HEK293 (cell line): ENCODE measurements at regions not wholly inside any gene's neighbourhood (a gene's known extent, or its start where the extent isn't known, plus 50 kb on each side); places are given as distances from the start of the nearest gene placed in this dataset.

Experiments used
- CTCF ChIA-PET: fragments of 350-600 bp; formaldehyde crosslinking; extraction: SDS; loops from one replicate; lab custom pipeline; 2021; ENCODE audit warnings: antibody characterized with exemption; lab: Yijun Ruan, JAX
- POLR2A ChIA-PET: fragments of 300-600 bp; formaldehyde crosslinking; extraction: SDS; loops from one replicate; lab custom pipeline; 2020; ENCODE audit warnings: antibody characterized with exemption, inconsistent platforms; lab: Yijun Ruan, JAX
- H3K27ac ChIP-seq: fragments of 200-500 bp; sonication (Bioruptor generic); 2 replicates; pipeline ENCODE4 v1.5.1; 2014; ENCODE audit warnings: low read depth, low read length, control low read depth, inconsistent platforms; ENCODE audit errors: extremely low read depth
- H3K36me3 ChIP-seq, 2 experiments: fragments of 200-500 bp in 1 of 2; sonication (Bioruptor generic) in 1 of 2; 1 replicate in 1 of 2; 2 replicates in 1 of 2; pipeline ENCODE4 v1.5.1; 2014 to 2017; ENCODE audit warnings: inconsistent platforms in 2 of 2, low read length in 2 of 2; ENCODE audit not compliant: control insufficient read depth in 2 of 2, insufficient read depth in 1 of 2
- H3K4me1 ChIP-seq: fragments of 200-500 bp; sonication (Bioruptor generic); 2 replicates; pipeline ENCODE4 v1.5.1; 2014; ENCODE audit warnings: mild to moderate bottlenecking, low read length, inconsistent platforms; ENCODE audit not compliant: control insufficient read depth, insufficient read depth
- H3K4me3 ChIP-seq: 2 replicates; pipeline ENCODE4 v1.5.1; 2011; ENCODE audit warnings: low read depth, mild to moderate bottlenecking, control low read depth, low read length, moderate library complexity
- H3K9me3 ChIP-seq: fragments of 200-500 bp; sonication (Bioruptor generic); 2 replicates; pipeline ENCODE4 v1.5.1; 2014; ENCODE audit warnings: low read depth, low read length, inconsistent platforms; ENCODE audit not compliant: control insufficient read depth, insufficient read depth
- BCL6B ChIP-seq: fragments of 450-650 bp; formaldehyde crosslinking; IDR thresholded peaks from 2 replicates; pipeline ENCODE4 v1.5.1; 2017; ENCODE audit warnings: missing biosample characterization, missing genetic modification characterization
- GLIS1 ChIP-seq: fragments of 450-650 bp; formaldehyde crosslinking; IDR thresholded peaks from 2 replicates; pipeline ENCODE4 v1.5.1; 2016; ENCODE audit warnings: missing biosample characterization, missing genetic modification characterization
- KLF1 ChIP-seq: fragments of 450-650 bp; formaldehyde crosslinking; IDR thresholded peaks from 2 replicates; pipeline ENCODE4 v1.5.1; 2016; ENCODE audit warnings: missing biosample characterization, missing genetic modification characterization
- KLF17 ChIP-seq: fragments of 450-650 bp; formaldehyde crosslinking; IDR thresholded peaks from 2 replicates; pipeline ENCODE4 v1.5.1; 2016; ENCODE audit warnings: missing biosample characterization, missing genetic modification characterization
- OSR2 ChIP-seq: fragments of 450-650 bp; formaldehyde crosslinking; IDR thresholded peaks from 2 replicates; pipeline ENCODE4 v1.5.1; 2016; ENCODE audit warnings: missing biosample characterization, missing genetic modification characterization
- PRDM4 ChIP-seq: fragments of 450-650 bp; formaldehyde crosslinking; IDR thresholded peaks from 2 replicates; pipeline ENCODE4 v1.5.1; 2017; ENCODE audit warnings: missing biosample characterization, missing genetic modification characterization
- ZNF121 ChIP-seq: fragments of 450-650 bp; formaldehyde crosslinking; IDR thresholded peaks from 2 replicates; pipeline ENCODE4 v1.5.1; 2016; ENCODE audit warnings: missing biosample characterization, missing genetic modification characterization
- ZNF155 ChIP-seq: fragments of 450-650 bp; formaldehyde crosslinking; IDR thresholded peaks from 2 replicates; pipeline ENCODE4 v1.5.1; 2016; ENCODE audit warnings: missing biosample characterization, missing genetic modification characterization
- ZNF19 ChIP-seq: fragments of 450-650 bp; formaldehyde crosslinking; IDR thresholded peaks from 2 replicates; pipeline ENCODE4; 2016; ENCODE audit warnings: missing biosample characterization, missing genetic modification characterization, low read depth
- ZNF266 ChIP-seq: fragments of 450-650 bp; formaldehyde crosslinking; IDR thresholded peaks from 2 replicates; pipeline ENCODE4 v1.5.1; 2016; ENCODE audit warnings: missing biosample characterization, missing genetic modification characterization, low read depth
- ZNF280D ChIP-seq: fragments of 450-650 bp; formaldehyde crosslinking; IDR thresholded peaks from 2 replicates; pipeline ENCODE4 v1.5.1; 2016; ENCODE audit warnings: missing biosample characterization, missing genetic modification characterization
- ZNF292 ChIP-seq: fragments of 450-650 bp; formaldehyde crosslinking; IDR thresholded peaks from 2 replicates; pipeline ENCODE4 v1.5.1; 2016; ENCODE audit warnings: low read depth, missing biosample characterization, missing genetic modification characterization, borderline replicate concordance
- ZNF398 ChIP-seq: fragments of 450-650 bp; formaldehyde crosslinking; IDR thresholded peaks from 2 replicates; pipeline ENCODE4 v1.5.1; 2017; ENCODE audit warnings: missing biosample characterization, missing genetic modification characterization
- ZNF518A ChIP-seq: fragments of 450-650 bp; formaldehyde crosslinking; conservative IDR thresholded peaks from 2 replicates; pipeline ENCODE4 v1.5.1; 2016; ENCODE audit warnings: low read depth, missing biosample characterization, missing genetic modification characterization
- ZNF623 ChIP-seq: fragments of 450-650 bp; formaldehyde crosslinking; IDR thresholded peaks from 2 replicates; pipeline ENCODE4 v1.5.1; 2016; ENCODE audit warnings: missing biosample characterization, missing genetic modification characterization
- ZNF654 ChIP-seq: fragments of 450-650 bp; formaldehyde crosslinking; IDR thresholded peaks from 2 replicates; pipeline ENCODE4 v1.5.1; 2016; ENCODE audit warnings: low read depth, missing biosample characterization, missing genetic modification characterization
- ZNF658 ChIP-seq: fragments of 450-650 bp; formaldehyde crosslinking; IDR thresholded peaks from 2 replicates; pipeline ENCODE4; 2016; ENCODE audit warnings: missing biosample characterization, missing genetic modification characterization
- ZNF707 ChIP-seq: fragments of 450-650 bp; formaldehyde crosslinking; IDR thresholded peaks from 2 replicates; pipeline ENCODE4 v1.5.1; 2016; ENCODE audit warnings: missing biosample characterization, missing genetic modification characterization

GRCh38 chr18:23352042-23352441 lies 101.0 kb upstream of the RIOK3 start (continued):
- no peak for TF ChIP-seq PRDM4 (tag by site-specific recombination)
- TF ChIP-seq ZNF155 (tag by site-specific recombination) = no peak
- no peak for TF ChIP-seq KLF1 (tag by site-specific recombination)

GRCh38 chr18:23353459-23353858 lies 99.6 kb upstream of the RIOK3 start:
- Histone ChIP-seq H3K27ac (no peak overlapping the region), H3K4me1 (no peaks in the 10 kb centered on the region), H3K9me3 (no peaks in the 10 kb centered on the region), H3K36me3 (peaks cover 0 to 22% of the 10 kb centered on the region in 2 experiments; a peak in 1 of 3 replicates), H3K4me3 (no peak overlapping the region)
- POLR2A ChIA-PET = no interaction called here
- CTCF ChIA-PET = interaction anchor here (1.1 kb wide), 1 partner anchor 17 kb away, joined by 3 read pairs; no protein-coding TSS in a partner anchor
- TF ChIP-seq GLIS1 (tag by site-specific recombination) (no peak), ZNF398 (tag by site-specific recombination) (no peak), ZNF623 (tag by site-specific recombination) (no peak), ZNF280D (no peak), ZNF19 (tag by site-specific recombination) (no peak), ZNF292 (tag by site-specific recombination) (no peak)

- ChIA-PET POLR2A (no interaction called here), CTCF (no interaction called here)
- Histone ChIP-seq H3K27ac (no peak overlapping the region), H3K36me3 (peaks cover 0 to 22% of the 10 kb centered on the region in 2 experiments; a peak in 1 of 3 replicates), H3K9me3 (no peaks in the 10 kb centered on the region), H3K4me1 (no peaks in the 10 kb centered on the region), H3K4me3 (no peak overlapping the region)
- TF ChIP-seq ZNF658 (tag by site-specific recombination) (no peak), KLF17 (tag by site-specific recombination) (no peak), ZNF121 (tag by site-specific recombination) (no peak), ZNF707 (no peak), ZNF518A (tag by site-specific recombination) (no peak), ZNF654 (tag by site-specific recombination) (no peak), ZNF266 (no peak), BCL6B (no peak), OSR2 (no peak)
These were observed 98.5 kb upstream of the RIOK3 start for GRCh38 chr18:23354625-23355024.
